Stimulated activated CD4-positive, alpha-beta T cell treated with anti-CD3 and anti-CD28 coated beads, Interleukin-1b, Interleukin-23, amount 100 ng/mL, for 24 hours (primary cell): ENCODE measurements at regions not wholly inside any gene's neighbourhood (a gene's known extent, or its start where the extent isn't known, plus 50 kb on each side); places are given as distances from the start of the nearest gene placed in this dataset.

Experiments
- DNase-seq, 4 experiments: peaks; one replicate each; pipeline ENCODE4 v3.0.0-alpha.2; 2020; ENCODE audit warnings: low read depth in 4 of 4, low spot score in 1 of 4

GRCh38 chr10:108716352-108716751, 1207.0 kb downstream of the XPNPEP1 start:
- DNase-seq, result no peak

GRCh38 chr10:108709927-108710722, 1213.2 kb downstream of the XPNPEP1 start:
- DNase-seq, result no peak

- no peak for DNase-seq
These were observed 1214.9 kb downstream of the XPNPEP1 start for GRCh38 chr10:108708363-108708762.

GRCh38 chr10:108696792-108697477, 1226.4 kb downstream of the XPNPEP1 start:
- DNase-seq, result no peak

GRCh38 chr10:108691126-108691525, 1232.2 kb downstream of the XPNPEP1 start:
- DNase-seq, result no peak

GRCh38 chr10:108690530-108690929, 1232.8 kb downstream of the XPNPEP1 start:
- no peak for DNase-seq

- DNase-seq, result no peak
These were observed 1233.4 kb downstream of the XPNPEP1 start for GRCh38 chr10:108689891-108690290.

GRCh38 chr10:108688314-108688713, 1235.0 kb downstream of the XPNPEP1 start:
- DNase-seq, result no peak

GRCh38 chr10:108685863-108686531, 1237.3 kb downstream of the XPNPEP1 start:
- DNase-seq, result no peak

GRCh38 chr10:108684431-108684830, 1238.9 kb downstream of the XPNPEP1 start:
- DNase-seq, result no peak

- no peak for DNase-seq
These were observed 1249.6 kb downstream of the XPNPEP1 start for GRCh38 chr10:108673741-108674140.

- no peak for DNase-seq
These were observed 1259.7 kb downstream of the XPNPEP1 start for GRCh38 chr10:108663587-108663986.

- DNase-seq, result no peak
These were observed 1260.3 kb downstream of the XPNPEP1 start for GRCh38 chr10:108662975-108663374.

- no peak for DNase-seq
These were observed 1268.3 kb downstream of the XPNPEP1 start for GRCh38 chr10:108655057-108655456.

GRCh38 chr10:108653531-108653930, 1269.8 kb downstream of the XPNPEP1 start:
- DNase-seq, result no peak

GRCh38 chr10:108639010-108639409, 1284.3 kb downstream of the XPNPEP1 start:
- DNase-seq, result no peak

GRCh38 chr10:108638225-108638624, 1285.1 kb downstream of the XPNPEP1 start:
- no peak for DNase-seq

GRCh38 chr10:108633046-108633445, 1290.3 kb downstream of the XPNPEP1 start:
- no peak for DNase-seq

GRCh38 chr10:108632144-108632543, 1291.2 kb downstream of the XPNPEP1 start:
- DNase-seq, result no peak

- no peak for DNase-seq
These were observed 1292.0 kb downstream of the XPNPEP1 start for GRCh38 chr10:108631332-108631731.

GRCh38 chr10:108629834-108630233, 1293.5 kb downstream of the XPNPEP1 start:
- DNase-seq, result no peak

GRCh38 chr10:108624052-108624451, 1299.3 kb downstream of the XPNPEP1 start:
- no peak for DNase-seq
